H1 (cell line): ENCODE measurements at regions not wholly inside any gene's neighbourhood (a gene's known extent, or its start where the extent isn't known, plus 50 kb on each side); places are given as distances from the start of the nearest gene placed in this dataset.
"Not testable (repeated sequence)": the region's sequence is repeated elsewhere in the genome, so short reads cannot be mapped to it uniquely, and the experiment has no call there.

Source experiments
- CTCF ChIA-PET: fragments of 300-600 bp; sonication (Branson Sonifier 250); formaldehyde crosslinking; loops from one replicate; lab custom pipeline; 2021; ENCODE audit not compliant: partially characterized antibody; lab: Charles Lee
- POLR2A ChIA-PET: fragments of 300-600 bp; sonication (Branson Sonifier 250); formaldehyde crosslinking; loops from one replicate; lab custom pipeline; 2021; ENCODE audit warnings: inconsistent platforms; ENCODE audit not compliant: partially characterized antibody; lab: Charles Lee
- DNase-seq, 2 experiments: peaks; one replicate each; pipeline versions ENCODE4 v3.0.0 to v3.0.0-alpha.2; 2010 to 2022; ENCODE audit warnings: low spot score in 2 of 2, low read depth in 1 of 2, mixed read lengths in 1 of 2
- FAIRE-seq: peaks from 2 replicates; lab custom pipeline; 2011; peaks lifted over from hg19 to GRCh38; lab: Jason Lieb, UNC
- H2AFZ ChIP-seq: 2 replicates; pipeline ENCODE4 v1.8.1; 2012; ENCODE audit warnings: low read length, inconsistent platforms
- H2AK5ac ChIP-seq: 2 replicates; pipeline ENCODE4 v1.6.1; 2013; ENCODE audit warnings: low read depth, low read length
- H2BK120ac ChIP-seq: replicated peaks from 2 replicates; pipeline ENCODE3; 2013; ENCODE audit warnings: low read depth, low read length, inconsistent platforms
- H2BK12ac ChIP-seq: 2 replicates; pipeline ENCODE4 v1.6.1; 2013; ENCODE audit warnings: low read depth, low read length
- H2BK15ac ChIP-seq: 2 replicates; pipeline ENCODE4 v1.6.1; 2013; ENCODE audit warnings: low read length
- H2BK20ac ChIP-seq: 2 replicates; pipeline ENCODE4 v1.6.1; 2013; ENCODE audit warnings: low read length
- H2BK5ac ChIP-seq: 2 replicates; pipeline ENCODE4 v1.6.1; 2013; ENCODE audit warnings: low read depth, low read length
- H3K14ac ChIP-seq: 2 replicates; pipeline ENCODE4 v1.6.1; 2013; ENCODE audit warnings: inconsistent platforms; ENCODE audit not compliant: insufficient read length
- H3K18ac ChIP-seq: 2 replicates; pipeline ENCODE4 v1.6.1; 2013; ENCODE audit warnings: low read length; ENCODE audit errors: extremely low read depth
- H3K23ac ChIP-seq: 2 replicates; pipeline ENCODE4 v1.6.1; 2013; ENCODE audit warnings: inconsistent platforms; ENCODE audit not compliant: insufficient read length
- H3K23me2 ChIP-seq: 2 replicates; pipeline ENCODE4 v1.6.1; 2013; ENCODE audit warnings: low read depth, low read length
- H3K27ac ChIP-seq: 2 replicates; pipeline ENCODE4 v1.6.1; 2011; ENCODE audit warnings: low read depth, low read length, inconsistent platforms
- H3K27me3 ChIP-seq, 4 experiments: replicated peaks in 1 of 4; 1 replicate in 1 of 4; 2 replicates in 3 of 4; pipeline versions ENCODE4 v1.6.1 to v1.8.1; 2011 to 2013; ENCODE audit warnings: low read length in 3 of 4, mild to moderate bottlenecking in 3 of 4, inconsistent platforms in 2 of 4, mixed read lengths in 2 of 4, moderate library complexity in 1 of 4; ENCODE audit not compliant: control insufficient read depth in 3 of 4, insufficient read depth in 3 of 4; ENCODE audit errors: extremely low read depth in 1 of 4
- H3K36me3 ChIP-seq, 4 experiments: 2 replicates each; pipeline versions ENCODE4 v1.6.1 to v1.8.1; 2011 to 2013; ENCODE audit warnings: mild to moderate bottlenecking in 4 of 4, low read length in 3 of 4, moderate library complexity in 2 of 4, control low read depth in 1 of 4, inconsistent platforms in 1 of 4; ENCODE audit not compliant: insufficient read depth in 4 of 4, control insufficient read depth in 2 of 4
- H3K4ac ChIP-seq: replicated peaks from 2 replicates; pipeline ENCODE3; 2013; ENCODE audit warnings: low read length, low read depth, mixed read lengths, inconsistent platforms; ENCODE audit not compliant: insufficient read length
- H3K4me1 ChIP-seq, 4 experiments: replicated peaks in 1 of 4; 1 replicate in 1 of 4; 2 replicates in 3 of 4; pipeline versions ENCODE4 v1.6.1 to v1.8.1; 2011 to 2013; ENCODE audit warnings: low read length in 3 of 4, inconsistent platforms in 2 of 4, mixed read lengths in 1 of 4; ENCODE audit not compliant: insufficient read depth in 4 of 4, control insufficient read depth in 3 of 4
- H3K4me2 ChIP-seq, 2 experiments: 2 replicates each; pipeline versions ENCODE4 v1.6.1 to v1.8.1; 2011 to 2013; ENCODE audit warnings: low read depth in 2 of 2, low read length in 2 of 2, control low read depth in 1 of 2, inconsistent platforms in 1 of 2, mild to moderate bottlenecking in 1 of 2; ENCODE audit not compliant: insufficient read depth in 1 of 2
- H3K4me3 ChIP-seq, 4 experiments: fragments of 200-600, 300-600 bp in 1 of 4; sonication (generic), shearing (Covaris generic), sonication (Bioruptor Twin) in 1 of 4; 2 replicates each; pipeline versions ENCODE4 v1.5.1 to v1.8.1; 2011 to 2016; ENCODE audit warnings: low read length in 4 of 4, low read depth in 3 of 4, control low read depth in 2 of 4, inconsistent platforms in 2 of 4, mild to moderate bottlenecking in 2 of 4, mixed read lengths in 1 of 4, moderate library complexity in 1 of 4; ENCODE audit not compliant: insufficient read depth in 2 of 4; ENCODE audit errors: extremely low read depth in 1 of 4
- H3K56ac ChIP-seq: replicated peaks from 2 replicates; pipeline ENCODE3; 2013; ENCODE audit warnings: low read depth, mild to moderate bottlenecking, mixed read lengths, low read length, inconsistent platforms; ENCODE audit not compliant: insufficient read length
- H3K79me1 ChIP-seq: 2 replicates; pipeline ENCODE4 v1.6.1; 2013; ENCODE audit warnings: low read depth, low read length, control low read depth
- H3K79me2 ChIP-seq, 2 experiments: 2 replicates each; pipeline versions ENCODE4 v1.6.1 to v1.8.1; 2012 to 2013; ENCODE audit warnings: low read length in 2 of 2, mild to moderate bottlenecking in 2 of 2, inconsistent platforms in 1 of 2; ENCODE audit not compliant: insufficient read depth in 2 of 2, control insufficient read depth in 1 of 2
- H3K9ac ChIP-seq, 4 experiments: replicated peaks in 1 of 4; 1 replicate in 1 of 4; 2 replicates in 3 of 4; pipeline versions ENCODE4 v1.6.1 to v1.8.1; 2011 to 2013; ENCODE audit warnings: low read depth in 3 of 4, low read length in 3 of 4, control low read depth in 2 of 4, mild to moderate bottlenecking in 2 of 4, moderate library complexity in 2 of 4, inconsistent platforms in 1 of 4; ENCODE audit errors: extremely low read depth in 1 of 4
- H3K9me3 ChIP-seq, 2 experiments: 2 replicates each; pipeline versions ENCODE4 v1.6.1 to v1.8.1; 2012 to 2013; ENCODE audit warnings: mild to moderate bottlenecking in 2 of 2, moderate library complexity in 2 of 2, control low read depth in 1 of 2, inconsistent platforms in 1 of 2, low read depth in 1 of 2, low read length in 1 of 2, mixed read lengths in 1 of 2; ENCODE audit not compliant: insufficient read depth in 2 of 2
- H4K20me1 ChIP-seq, 2 experiments: replicated peaks in 1 of 2; 2 replicates each; pipeline versions ENCODE3 to v1.8.1; 2011 to 2013; ENCODE audit warnings: inconsistent platforms in 2 of 2, low read length in 2 of 2, mild to moderate bottlenecking in 1 of 2; ENCODE audit not compliant: insufficient read depth in 2 of 2, control insufficient read depth in 1 of 2
- H4K5ac ChIP-seq: 2 replicates; pipeline ENCODE4 v1.6.1; 2013; ENCODE audit warnings: low read length, low read depth, mixed read lengths, inconsistent platforms; ENCODE audit not compliant: insufficient read length
- H4K8ac ChIP-seq: 2 replicates; pipeline ENCODE4 v1.8.0; 2013; ENCODE audit warnings: mild to moderate bottlenecking, moderate library complexity, low read length, inconsistent platforms; ENCODE audit not compliant: insufficient read depth; ENCODE audit errors: extremely low read depth
- H4K91ac ChIP-seq: replicated peaks from 2 replicates; pipeline ENCODE3; 2013; ENCODE audit warnings: low read length, mixed read lengths, inconsistent platforms; ENCODE audit not compliant: insufficient read length
- WGBS, 2 experiments: shearing (Covaris generic) in 1 of 2; methylation state at CpG; one replicate each; pipeline versions ENCODE4 v1.1.6 to v1.1.7; 2013 to 2015; ENCODE audit warnings: low lambda C conversion rate in 2 of 2, mixed read lengths in 2 of 2, inconsistent platforms in 1 of 2, low coverage in 1 of 2, missing lambda C conversion rate in 1 of 2; ENCODE audit not compliant: insufficient replicate concordance in 2 of 2, insufficient coverage in 1 of 2, insufficient read length in 1 of 2; ENCODE audit errors: extremely low coverage in 1 of 2, missing lambda C conversion rate in 1 of 2; 5-methylcytosine and 5-hydroxymethylcytosine counted together

DNA sequence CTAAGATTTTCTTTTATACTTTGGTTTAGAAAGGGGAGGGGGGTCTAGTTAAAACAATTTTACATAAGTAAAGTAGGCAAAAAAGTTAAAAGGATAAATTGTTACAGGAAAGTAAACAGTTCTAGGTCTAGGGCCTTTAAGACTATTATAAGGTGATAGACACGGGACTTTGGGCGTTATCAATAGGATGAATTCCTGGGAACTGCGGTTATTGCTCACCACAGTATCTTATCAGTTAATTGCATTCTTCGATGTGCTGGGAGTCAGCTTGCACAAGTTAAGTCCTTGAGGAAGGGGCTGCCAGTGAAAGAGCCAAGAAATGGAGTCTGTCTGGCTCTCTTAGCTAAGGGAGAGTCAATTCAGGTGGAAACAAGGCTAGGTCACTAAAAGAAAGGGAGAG lies 163.8 kb upstream of the FRG2C start:
- H3K9me3 ChIP-seq, H3K4me2 ChIP-seq, H3K36me3 ChIP-seq, DNase-seq, H3K27me3 ChIP-seq, H3K23ac ChIP-seq, H3K79me1 ChIP-seq, H3K27ac ChIP-seq, H3K79me2 ChIP-seq, H4K20me1 ChIP-seq, H2BK120ac ChIP-seq, H2AK5ac ChIP-seq, H2BK12ac ChIP-seq, H3K4ac ChIP-seq, H4K91ac ChIP-seq, H3K4me3 ChIP-seq, H3K9ac ChIP-seq, CTCF ChIA-PET, H3K23me2 ChIP-seq, H2AFZ ChIP-seq, H2BK15ac ChIP-seq, H3K56ac ChIP-seq, H2BK20ac ChIP-seq, H3K14ac ChIP-seq, H4K8ac ChIP-seq, H4K5ac ChIP-seq, H2BK5ac ChIP-seq, POLR2A ChIA-PET, FAIRE-seq, H3K4me1 ChIP-seq, H3K18ac ChIP-seq: not testable (repeated sequence)
- 88% methylated on average over 4 of the region's 4 CpGs; no CpG with 5 or more reads in 1 of the 2 experiments for WGBS, 2 experiments

DNA sequence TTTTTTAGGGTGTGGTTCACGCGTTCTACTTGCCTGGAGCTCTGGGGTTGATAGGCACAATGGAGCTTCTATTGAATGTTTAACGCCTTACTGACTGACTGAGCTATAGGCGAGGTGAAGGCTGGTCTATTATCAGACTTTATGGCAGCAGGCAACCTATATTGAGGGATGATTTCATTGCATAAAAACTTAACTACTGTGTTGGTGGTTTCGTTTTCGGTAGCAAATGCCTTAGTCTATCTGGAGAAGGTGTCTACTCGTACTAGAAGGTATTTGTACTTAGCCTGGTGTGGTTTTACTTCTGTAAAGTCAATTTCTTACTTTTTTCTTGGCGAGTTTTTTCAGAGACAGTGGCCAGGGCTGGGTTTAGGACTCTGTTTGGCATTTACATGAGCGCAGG lies 162.0 kb upstream of the FRG2C start:
- FAIRE-seq, H2BK12ac ChIP-seq, H2AK5ac ChIP-seq, H3K4ac ChIP-seq, H3K9ac ChIP-seq, H2AFZ ChIP-seq, H3K27me3 ChIP-seq, H3K4me2 ChIP-seq, H3K9me3 ChIP-seq, H4K8ac ChIP-seq, H3K23me2 ChIP-seq, H3K56ac ChIP-seq, H3K23ac ChIP-seq, DNase-seq, H4K20me1 ChIP-seq, H3K18ac ChIP-seq, H3K36me3 ChIP-seq, H2BK120ac ChIP-seq, H3K27ac ChIP-seq, H3K79me1 ChIP-seq, H3K14ac ChIP-seq, H2BK20ac ChIP-seq, H3K79me2 ChIP-seq, H4K91ac ChIP-seq, H3K4me1 ChIP-seq, H2BK5ac ChIP-seq, H4K5ac ChIP-seq, H2BK15ac ChIP-seq, H3K4me3 ChIP-seq, POLR2A ChIA-PET: not testable (repeated sequence)
- CTCF ChIA-PET: interaction anchor here (1.8 kb wide), 1 partner anchor 9 kb away, joined by 4 read pairs; no protein-coding TSS in a partner anchor
- 86% methylated on average over 9 of the region's 9 CpGs; no CpG with 5 or more reads in 1 of the 2 experiments for WGBS, 2 experiments
